IPS DF 4.7 (cell line): ENCODE measurements at regions not wholly inside any gene's neighbourhood (a gene's known extent, or its start where the extent isn't known, plus 50 kb on each side); places are given as distances from the start of the nearest gene placed in this dataset.

Experiments
- DNase-seq: peaks from one replicate; pipeline ENCODE4 v3.0.0-alpha.2; 2013; ENCODE audit warnings: low spot score; ENCODE audit errors: extremely low read depth

GRCh38 chr2:145325485-145325884 is 805.6 kb upstream of the ZEB2 start:
- DNase-seq, result no peak

GRCh38 chr2:145324748-145325147 is 804.8 kb upstream of the ZEB2 start:
- no peak for DNase-seq

- no peak for DNase-seq
Measured at GRCh38 chr2:145323512-145323911, 803.6 kb upstream of the ZEB2 start.

GRCh38 chr2:145321344-145321743 is 801.4 kb upstream of the ZEB2 start:
- no peak for DNase-seq

GRCh38 chr2:145316496-145316895 is 796.6 kb upstream of the ZEB2 start:
- DNase-seq, result no peak

GRCh38 chr2:145315053-145315452 is 795.1 kb upstream of the ZEB2 start:
- no peak for DNase-seq

- no peak for DNase-seq
Measured at GRCh38 chr2:145314119-145314633, 794.3 kb upstream of the ZEB2 start.

- no peak for DNase-seq
Measured at GRCh38 chr2:145305889-145306288, 786.0 kb upstream of the ZEB2 start.

GRCh38 chr2:145304501-145304900 is 784.6 kb upstream of the ZEB2 start:
- DNase-seq, result no peak

- DNase-seq, result no peak
Measured at GRCh38 chr2:145303536-145303935, 783.6 kb upstream of the ZEB2 start.

- no peak for DNase-seq
Measured at GRCh38 chr2:145302886-145303285, 783.0 kb upstream of the ZEB2 start.

- DNase-seq, result no peak
Measured at GRCh38 chr2:145302451-145302850, 782.5 kb upstream of the ZEB2 start.

GRCh38 chr2:145299368-145299767 is 779.4 kb upstream of the ZEB2 start:
- DNase-seq, result no peak

GRCh38 chr2:145292166-145292565 is 772.2 kb upstream of the ZEB2 start:
- no peak for DNase-seq

- no peak for DNase-seq
Measured at GRCh38 chr2:145290986-145291385, 771.1 kb upstream of the ZEB2 start.

- DNase-seq, result no peak
Measured at GRCh38 chr2:145289946-145290345, 770.0 kb upstream of the ZEB2 start.

GRCh38 chr2:145288650-145289496 is 769.0 kb upstream of the ZEB2 start:
- DNase-seq, result no peak

GRCh38 chr2:145287736-145288135 is 767.8 kb upstream of the ZEB2 start:
- DNase-seq, result no peak

- DNase-seq, result no peak
Measured at GRCh38 chr2:145286716-145287275, 766.9 kb upstream of the ZEB2 start.

GRCh38 chr2:145284551-145284950 is 764.6 kb upstream of the ZEB2 start:
- no peak for DNase-seq

- DNase-seq, result no peak
Measured at GRCh38 chr2:145283131-145283530, 763.2 kb upstream of the ZEB2 start.

GRCh38 chr2:145277922-145278321 is 758.0 kb upstream of the ZEB2 start:
- DNase-seq, result no peak

- no peak for DNase-seq
Measured at GRCh38 chr2:145273840-145274239, 753.9 kb upstream of the ZEB2 start.
